Neural progenitor cell (in vitro differentiated cells): ENCODE measurements at regions not wholly inside any gene's neighbourhood (a gene's known extent, or its start where the extent isn't known, plus 50 kb on each side); places are given as distances from the start of the nearest gene placed in this dataset.
"Not testable (repeated sequence)": the region's sequence is repeated elsewhere in the genome, so short reads cannot be mapped to it uniquely, and the experiment has no call there.

ENCODE experiments used
- DNase-seq: peaks from one replicate; pipeline ENCODE4 v3.0.0-alpha.2; 2016; ENCODE audit warnings: low spot score
- H2AFZ ChIP-seq: fragments of 200-600 bp; sonication (generic); replicated peaks from 2 replicates; pipeline ENCODE4 v1.6.1; 2016; ENCODE audit warnings: antibody characterized with exemption
- H3F3A ChIP-seq: fragments of 200-600 bp; sonication (generic); 2 replicates; pipeline ENCODE4 v1.6.1; 2016; ENCODE audit warnings: antibody characterized with exemption, low read depth
- H3K27ac ChIP-seq: fragments of 200-600 bp; sonication (generic); 2 replicates; pipeline ENCODE4 v1.5.1; 2016; ENCODE audit warnings: mild to moderate bottlenecking
- H3K27me3 ChIP-seq: fragments of 200-600 bp; sonication (generic); 2 replicates; pipeline ENCODE4 v1.6.1; 2016; ENCODE audit warnings: mild to moderate bottlenecking, moderate library complexity
- H3K36me3 ChIP-seq: fragments of 200-600 bp; sonication (generic); 2 replicates; pipeline ENCODE4 v1.5.1; 2016
- H3K4me1 ChIP-seq: fragments of 200-600 bp; sonication (generic); 2 replicates; pipeline ENCODE4 v1.6.1; 2016; ENCODE audit warnings: mixed run types
- H3K4me2 ChIP-seq: fragments of 200-600 bp; sonication (generic); 2 replicates; pipeline ENCODE4 v1.6.1; 2016
- H3K4me3 ChIP-seq: fragments of 200-600 bp; sonication (generic); 2 replicates; pipeline ENCODE4 v1.5.1; 2016
- H3K79me2 ChIP-seq: fragments of 200-600 bp; sonication (generic); 2 replicates; pipeline ENCODE4 v1.6.1; 2016; ENCODE audit warnings: low read depth
- H3K9ac ChIP-seq: fragments of 200-600 bp; sonication (generic); 2 replicates; pipeline ENCODE4 v1.6.1; 2016
- H3K9me3 ChIP-seq: fragments of 200-600 bp; sonication (generic); 2 replicates; pipeline ENCODE4 v1.5.1; 2016; ENCODE audit warnings: low read depth
- H4K20me1 ChIP-seq: fragments of 200-600 bp; sonication (generic); 2 replicates; pipeline ENCODE4 v1.6.1; 2016; ENCODE audit warnings: low read depth
- H3K27ac Mint-ChIP-seq: 3 replicates; pipeline ENCODE4 v1.8.0; 2021; ENCODE audit warnings: mixed read lengths
- H3K27me3 Mint-ChIP-seq: 2 replicates; pipeline ENCODE4 v1.8.0; 2022; ENCODE audit warnings: low read depth, mild to moderate bottlenecking, inconsistent platforms, moderate library complexity, mixed read lengths; ENCODE audit not compliant: insufficient read depth
- H3K36me3 Mint-ChIP-seq: 3 replicates; pipeline ENCODE4 v1.8.0; 2021; ENCODE audit warnings: mixed read lengths
- H3K4me1 Mint-ChIP-seq: 3 replicates; pipeline ENCODE4 v1.8.0; 2021; ENCODE audit warnings: mixed read lengths
- H3K4me3 Mint-ChIP-seq: 3 replicates; pipeline ENCODE4 v1.8.0; 2021; ENCODE audit warnings: mild to moderate bottlenecking, moderate library complexity, mixed read lengths
- H3K9me3 Mint-ChIP-seq: 3 replicates; pipeline ENCODE4 v1.8.0; 2020; ENCODE audit warnings: mixed read lengths
- TF ChIP-seq, protein P1 (sequence below): fragments of 200-600 bp; sonication (generic); IDR thresholded peaks from 2 replicates; pipeline ENCODE4 v1.5.1; 2017; ENCODE audit warnings: antibody characterized with exemption, mild to moderate bottlenecking

DNA sequence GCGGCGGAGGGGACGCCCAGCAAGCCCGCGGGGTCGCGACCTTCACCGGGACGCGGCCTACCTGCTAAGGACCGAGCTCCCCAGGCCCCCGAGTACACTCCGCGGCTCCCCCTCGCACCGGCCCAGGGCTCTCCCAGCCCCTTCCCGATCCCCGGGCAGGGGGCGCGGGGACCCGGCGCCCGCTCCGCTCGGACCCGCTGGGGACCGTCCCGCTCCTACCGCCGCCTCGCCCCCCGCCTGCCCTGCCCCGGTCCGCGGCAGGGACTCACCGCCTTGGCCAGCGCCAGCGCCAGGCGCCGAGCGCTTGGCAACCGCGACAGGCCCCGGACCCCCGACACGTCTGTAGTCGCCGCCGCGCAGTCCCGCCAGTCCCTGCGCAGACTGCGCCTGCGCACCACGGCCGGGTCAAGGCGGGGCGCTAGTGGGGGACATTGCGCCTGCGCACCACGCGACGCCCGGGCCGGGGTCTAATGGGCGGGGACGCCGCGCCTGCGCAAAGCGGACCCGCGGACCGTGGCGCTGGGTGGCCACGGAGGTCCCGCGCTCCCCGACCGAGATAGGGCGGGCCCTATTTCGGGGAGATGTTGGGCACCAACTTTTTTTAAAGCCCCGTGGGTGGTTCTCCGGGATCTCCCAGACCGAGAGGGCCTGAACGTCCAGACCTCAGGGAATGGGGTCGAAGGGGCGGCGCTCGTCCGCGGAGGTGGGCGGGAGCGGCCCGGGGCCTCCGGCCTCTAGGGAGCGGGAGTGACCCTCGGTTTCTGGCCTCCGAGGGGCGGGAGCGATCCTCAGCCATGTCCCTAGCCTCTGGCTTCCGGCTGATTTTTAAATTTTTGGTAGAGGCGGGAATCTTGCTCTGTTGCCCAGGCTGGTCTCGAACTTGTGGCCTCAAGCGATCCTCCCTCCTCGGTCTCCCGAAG is 81.8 kb upstream of the TNK2 start:
- H3K36me3 ChIP-seq, H4K20me1 ChIP-seq, H3K27me3 ChIP-seq, H3K4me1 Mint-ChIP-seq, H3K4me1 ChIP-seq, H3K27me3 Mint-ChIP-seq, H3K27ac ChIP-seq, H3K36me3 Mint-ChIP-seq, H3K9me3 Mint-ChIP-seq, H3K9me3 ChIP-seq, H3F3A ChIP-seq: not testable (repeated sequence)
- DNase-seq, result peak; percentile 97
- peak overlapping the region; percentile 72 for H3K4me3 ChIP-seq
- peak overlapping the region; percentile 95 for H2AFZ ChIP-seq
- peak overlapping the region; percentile 90 for H3K4me3 Mint-ChIP-seq
- peak overlapping the region; percentile 50 for H3K27ac Mint-ChIP-seq
- peaks cover 22% of the 10 kb centered on the region for H3K79me2 ChIP-seq
- peak overlapping the region; percentile 55 for H3K9ac ChIP-seq
- TF ChIP-seq, protein P1, sequence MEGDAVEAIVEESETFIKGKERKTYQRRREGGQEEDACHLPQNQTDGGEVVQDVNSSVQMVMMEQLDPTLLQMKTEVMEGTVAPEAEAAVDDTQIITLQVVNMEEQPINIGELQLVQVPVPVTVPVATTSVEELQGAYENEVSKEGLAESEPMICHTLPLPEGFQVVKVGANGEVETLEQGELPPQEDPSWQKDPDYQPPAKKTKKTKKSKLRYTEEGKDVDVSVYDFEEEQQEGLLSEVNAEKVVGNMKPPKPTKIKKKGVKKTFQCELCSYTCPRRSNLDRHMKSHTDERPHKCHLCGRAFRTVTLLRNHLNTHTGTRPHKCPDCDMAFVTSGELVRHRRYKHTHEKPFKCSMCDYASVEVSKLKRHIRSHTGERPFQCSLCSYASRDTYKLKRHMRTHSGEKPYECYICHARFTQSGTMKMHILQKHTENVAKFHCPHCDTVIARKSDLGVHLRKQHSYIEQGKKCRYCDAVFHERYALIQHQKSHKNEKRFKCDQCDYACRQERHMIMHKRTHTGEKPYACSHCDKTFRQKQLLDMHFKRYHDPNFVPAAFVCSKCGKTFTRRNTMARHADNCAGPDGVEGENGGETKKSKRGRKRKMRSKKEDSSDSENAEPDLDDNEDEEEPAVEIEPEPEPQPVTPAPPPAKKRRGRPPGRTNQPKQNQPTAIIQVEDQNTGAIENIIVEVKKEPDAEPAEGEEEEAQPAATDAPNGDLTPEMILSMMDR, result peak; percentile 12
- H3K4me2 ChIP-seq, result peak overlapping the region; percentile 71

GRCh38 chr3:195989197-195989920 is 81.0 kb upstream of the TNK2 start:
- not testable (repeated sequence) for H3K9me3 ChIP-seq, H3K4me1 ChIP-seq, H3K27me3 ChIP-seq, H3K9me3 Mint-ChIP-seq, H3K27me3 Mint-ChIP-seq, H3K36me3 Mint-ChIP-seq, H3K27ac Mint-ChIP-seq, H4K20me1 ChIP-seq, H3K4me1 Mint-ChIP-seq, H3K27ac ChIP-seq, H3F3A ChIP-seq, H2AFZ ChIP-seq, H3K36me3 ChIP-seq
- H3K4me2 ChIP-seq, result peak overlapping the region; percentile 71
- H3K4me3 Mint-ChIP-seq, result peak overlapping the region; percentile 81
- peak overlapping the region; percentile 55 for H3K9ac ChIP-seq
- H3K4me3 ChIP-seq, result peak overlapping the region; percentile 72
- DNase-seq, result peak; percentile 47
- peaks cover 22% of the 10 kb centered on the region for H3K79me2 ChIP-seq

DNA sequence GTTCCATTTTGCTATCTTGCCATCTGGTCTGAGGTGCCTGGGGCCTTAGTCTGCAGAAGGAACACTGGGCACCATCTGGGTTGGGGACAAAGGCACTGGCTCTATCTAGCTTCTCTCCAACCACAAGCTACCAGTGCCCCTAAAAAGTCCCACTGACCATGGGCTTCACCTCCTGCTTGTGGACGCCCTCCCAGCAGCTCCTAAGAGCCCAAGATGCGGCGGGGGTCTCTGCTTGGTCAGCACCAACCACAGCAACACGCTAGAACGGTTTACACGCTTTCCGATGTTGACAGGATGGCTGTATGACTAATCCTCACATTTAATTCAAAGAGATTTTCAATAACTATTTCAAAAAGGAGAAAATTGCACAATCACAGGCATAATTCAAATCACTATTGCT is 80.4 kb upstream of the TNK2 start:
- H3K36me3 Mint-ChIP-seq, H3K27me3 Mint-ChIP-seq, DNase-seq: not testable (repeated sequence)

DNA sequence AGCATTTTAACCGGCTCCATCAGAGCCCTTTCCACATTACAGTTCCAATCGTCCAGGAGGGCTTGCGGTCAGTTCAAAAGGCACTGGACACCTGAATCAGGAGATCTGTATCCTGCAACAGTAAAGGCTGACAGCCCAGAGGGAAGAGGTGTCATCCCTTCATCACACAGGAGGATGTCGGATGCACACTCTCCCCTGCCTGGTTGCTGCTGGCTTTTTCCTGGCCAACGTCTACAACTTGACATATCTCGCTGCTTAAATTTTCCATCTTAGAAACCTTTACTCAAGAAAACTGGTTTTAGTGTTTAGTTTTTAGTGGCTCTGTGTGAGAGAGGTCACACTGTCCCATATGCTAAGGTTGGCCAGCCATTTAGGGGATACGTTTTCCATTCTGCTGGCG is 78.7 kb upstream of the TNK2 start:
- H3K4me3 Mint-ChIP-seq, H3K9me3 ChIP-seq, H3K9me3 Mint-ChIP-seq, H3F3A ChIP-seq, H3K27me3 ChIP-seq, H3K9ac ChIP-seq, H4K20me1 ChIP-seq, H3K27ac Mint-ChIP-seq, H3K4me1 Mint-ChIP-seq, H3K4me1 ChIP-seq, H3K36me3 Mint-ChIP-seq, DNase-seq, H3K4me3 ChIP-seq, H3K4me2 ChIP-seq, H2AFZ ChIP-seq, H3K27me3 Mint-ChIP-seq, H3K27ac ChIP-seq, H3K36me3 ChIP-seq: not testable (repeated sequence)
- H3K79me2 ChIP-seq, result peaks cover 22% of the 10 kb centered on the region

More for the DNA sequence above, 80.4 kb upstream of the TNK2 start:
- H3K79me2 ChIP-seq, result peaks cover 22% of the 10 kb centered on the region
- not testable (repeated sequence) for H3K9me3 Mint-ChIP-seq, H3K27me3 ChIP-seq, H3K4me1 Mint-ChIP-seq, H3K4me1 ChIP-seq, H3K36me3 ChIP-seq, H3K27ac ChIP-seq, H3K4me3 ChIP-seq, H2AFZ ChIP-seq, H4K20me1 ChIP-seq, H3K27ac Mint-ChIP-seq, H3K9me3 ChIP-seq, H3K9ac ChIP-seq, H3F3A ChIP-seq
- peak overlapping the region; percentile 81 for H3K4me3 Mint-ChIP-seq
- peak overlapping the region; percentile 59 for H3K4me2 ChIP-seq

DNA sequence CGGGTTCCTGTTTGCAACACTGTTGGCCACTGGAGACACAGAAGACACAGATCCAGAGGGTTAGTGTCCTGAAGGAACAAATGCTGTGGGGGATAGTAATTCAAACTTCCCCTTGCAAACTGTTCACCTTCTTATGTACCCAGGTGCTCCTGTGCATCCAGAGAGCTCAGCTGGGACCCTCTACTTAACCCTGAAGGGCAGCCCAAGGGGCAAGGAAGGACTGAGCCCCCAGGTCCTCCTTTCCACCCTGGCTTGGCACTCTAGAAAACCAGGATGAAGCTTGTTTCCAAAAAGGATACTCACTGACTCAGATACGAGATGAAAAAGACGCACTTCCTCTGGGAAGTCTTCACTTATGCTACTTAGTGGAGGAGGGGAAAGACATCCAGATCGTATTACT is 78.2 kb upstream of the TNK2 start:
- not testable (repeated sequence) for H3K4me3 ChIP-seq, H3K9ac ChIP-seq, H3K4me1 Mint-ChIP-seq, H3F3A ChIP-seq, H2AFZ ChIP-seq, DNase-seq, H3K9me3 Mint-ChIP-seq, H3K9me3 ChIP-seq, H4K20me1 ChIP-seq, H3K27me3 Mint-ChIP-seq, H3K27ac Mint-ChIP-seq, H3K4me3 Mint-ChIP-seq, H3K27ac ChIP-seq, H3K36me3 ChIP-seq, H3K4me2 ChIP-seq, H3K36me3 Mint-ChIP-seq, H3K4me1 ChIP-seq, H3K27me3 ChIP-seq
- peaks cover 22% of the 10 kb centered on the region for H3K79me2 ChIP-seq

DNA sequence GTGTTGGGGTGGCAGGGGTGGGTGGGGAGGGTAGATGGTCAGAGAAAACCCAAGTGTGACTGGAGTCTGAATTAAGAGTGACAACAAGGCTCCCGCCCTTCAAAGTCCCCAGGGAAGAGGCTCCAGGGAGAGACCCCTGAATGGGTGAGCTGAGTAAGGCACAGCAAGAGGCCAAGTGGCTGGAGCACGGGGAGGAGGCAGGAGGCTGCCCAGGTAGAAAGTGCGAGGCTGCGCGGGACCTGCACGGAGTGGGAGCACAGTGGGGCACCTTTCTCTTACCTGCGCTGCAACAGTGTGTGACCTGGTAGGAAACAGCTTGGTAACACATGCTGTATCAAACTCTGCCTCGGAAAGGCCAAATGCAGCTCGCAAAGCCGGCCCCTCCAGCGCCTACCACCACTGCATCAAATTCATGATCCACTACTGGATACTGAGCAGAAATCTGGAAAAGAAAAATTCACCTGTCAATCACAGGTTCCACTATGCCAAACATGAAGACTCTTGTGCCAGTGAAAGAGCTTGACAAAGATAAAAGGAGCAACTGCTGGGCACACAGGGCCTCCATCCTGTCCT is 77.1 kb upstream of the TNK2 start:
- not testable (repeated sequence) for H3K27me3 ChIP-seq, H3K27ac Mint-ChIP-seq, H3K4me1 ChIP-seq, H3K4me3 ChIP-seq, H3K9me3 ChIP-seq, H3K27ac ChIP-seq, H3K4me2 ChIP-seq, H3K4me3 Mint-ChIP-seq, H3K9me3 Mint-ChIP-seq, H3K9ac ChIP-seq, H3K36me3 ChIP-seq, H3K36me3 Mint-ChIP-seq, H4K20me1 ChIP-seq, H3K27me3 Mint-ChIP-seq, H3K4me1 Mint-ChIP-seq, H2AFZ ChIP-seq, DNase-seq, H3F3A ChIP-seq
- H3K79me2 ChIP-seq, result peaks cover 22% of the 10 kb centered on the region

DNA sequence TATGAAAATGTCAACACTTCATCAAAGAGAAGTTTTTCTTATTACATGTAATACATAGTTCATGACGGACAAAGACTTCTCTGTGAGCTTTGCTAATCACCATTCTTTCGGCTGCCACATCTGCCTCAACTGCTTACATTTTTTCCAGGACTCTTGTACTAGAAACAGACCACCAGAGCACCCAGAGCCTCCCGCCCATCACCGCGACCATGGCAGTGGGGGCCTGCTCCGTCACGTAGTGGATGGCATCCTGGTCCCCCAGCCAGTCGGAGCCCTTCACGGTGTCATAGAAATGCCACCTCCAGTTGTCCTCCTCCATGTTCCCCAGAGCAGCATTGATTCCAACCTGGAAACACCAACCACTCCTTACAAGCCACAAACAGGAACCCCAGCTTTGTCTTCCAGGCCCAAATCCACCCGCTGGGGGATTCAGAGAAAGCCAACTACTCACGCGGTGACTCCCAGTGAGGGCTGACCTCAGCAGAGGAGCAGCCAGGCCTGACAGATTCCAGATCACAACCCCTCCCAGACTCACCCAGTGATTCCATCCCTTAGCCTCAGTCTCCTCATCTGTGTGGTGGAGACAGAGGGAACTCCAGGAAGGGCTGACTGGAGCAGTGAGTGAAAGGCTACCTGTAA is 76.2 kb upstream of the TNK2 start:
- not testable (repeated sequence) for H3K4me3 Mint-ChIP-seq, H3K27ac ChIP-seq, H3F3A ChIP-seq, H3K36me3 ChIP-seq, H3K4me1 Mint-ChIP-seq, H3K4me2 ChIP-seq, H3K27me3 ChIP-seq, H3K9ac ChIP-seq, H2AFZ ChIP-seq, H3K9me3 Mint-ChIP-seq, H4K20me1 ChIP-seq, H3K9me3 ChIP-seq, DNase-seq, H3K27me3 Mint-ChIP-seq, H3K4me3 ChIP-seq, H3K36me3 Mint-ChIP-seq, H3K4me1 ChIP-seq, H3K27ac Mint-ChIP-seq
- H3K79me2 ChIP-seq, result peaks cover 20% of the 10 kb centered on the region
